ENCODE measurements at regions not wholly inside any gene's neighbourhood (a gene's known extent, or its start where the extent isn't known, plus 50 kb on each side); places are given as distances from the start of the nearest gene placed in this dataset.
A peak's percentile ranks its signal among the peaks of the same experiment; 100 is the strongest.

DNA sequence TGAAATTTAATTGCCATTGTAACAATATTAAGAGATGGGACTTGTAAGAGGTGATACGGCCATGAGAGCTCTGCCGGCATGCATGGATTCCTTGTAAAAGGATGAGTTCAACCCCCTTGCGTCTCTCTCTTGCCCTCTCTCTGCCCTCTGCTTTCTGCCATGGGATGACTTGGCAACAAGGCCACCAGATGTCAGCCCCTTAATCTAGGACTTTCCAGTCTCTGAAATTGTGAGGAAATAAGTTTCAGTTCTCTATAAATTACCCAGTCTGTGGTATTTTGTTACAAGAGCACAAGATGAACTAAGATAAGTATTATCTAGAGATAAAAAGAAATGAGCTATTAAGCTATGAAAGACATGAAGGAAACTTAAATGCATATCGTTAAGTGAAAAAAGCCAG, 145.7 kb upstream of the AHR start:
- no peak overlapping the region for H3K27ac Mint-ChIP-seq
- no peaks in the 10 kb centered on the region for H3K9me3 ChIP-seq (ENCODE audit: control insufficient read depth in 1 of 2, insufficient read depth in 1 of 2, low read length in 2 of 2)
- no peaks in the 10 kb centered on the region for H3K4me1 Mint-ChIP-seq (ENCODE audit: low read depth)
- H3K4me3 Mint-ChIP-seq: no peak overlapping the region
- no peaks in the 10 kb centered on the region for H3K27me3 ChIP-seq (ENCODE audit: control insufficient read depth in 1 of 2, insufficient read depth in 2 of 2, low read length in 2 of 2)
- no peaks in the 10 kb centered on the region for H3K9me3 Mint-ChIP-seq
- no peaks in the 10 kb centered on the region for H3K4me1 ChIP-seq (ENCODE audit: insufficient read depth, low read length)
- intact Hi-C loops (cut with DNase I, micrococcal nuclease): no loop called here
- no peak overlapping the region for H3K27ac ChIP-seq (ENCODE audit: low read depth in 1 of 2, low read length in 2 of 2)
- CTCF ChIA-PET: interaction anchor here (1.0 kb wide), 1 partner anchor 149 kb away, joined by 4 read pairs; no protein-coding TSS in a partner anchor
- ATAC-seq (ENCODE audit: poor library complexity): no peak
- no peaks in the 10 kb centered on the region for H3K36me3 ChIP-seq (ENCODE audit: insufficient read depth, low read length)
- H3K27me3 Mint-ChIP-seq: no peaks in the 10 kb centered on the region
- POLR2A ChIA-PET: interaction anchor here (0.9 kb wide), 1 partner anchor 8 kb away, joined by 3 read pairs; no protein-coding TSS in a partner anchor
- H3K36me3 Mint-ChIP-seq (ENCODE audit: low read depth): no peaks in the 10 kb centered on the region
- no peak overlapping the region for H3K4me3 ChIP-seq (ENCODE audit: low read length)
- DNase-seq: peak in 2 of 14 experiments; percentile 50 to 66
- TF ChIP-seq, protein P1, sequence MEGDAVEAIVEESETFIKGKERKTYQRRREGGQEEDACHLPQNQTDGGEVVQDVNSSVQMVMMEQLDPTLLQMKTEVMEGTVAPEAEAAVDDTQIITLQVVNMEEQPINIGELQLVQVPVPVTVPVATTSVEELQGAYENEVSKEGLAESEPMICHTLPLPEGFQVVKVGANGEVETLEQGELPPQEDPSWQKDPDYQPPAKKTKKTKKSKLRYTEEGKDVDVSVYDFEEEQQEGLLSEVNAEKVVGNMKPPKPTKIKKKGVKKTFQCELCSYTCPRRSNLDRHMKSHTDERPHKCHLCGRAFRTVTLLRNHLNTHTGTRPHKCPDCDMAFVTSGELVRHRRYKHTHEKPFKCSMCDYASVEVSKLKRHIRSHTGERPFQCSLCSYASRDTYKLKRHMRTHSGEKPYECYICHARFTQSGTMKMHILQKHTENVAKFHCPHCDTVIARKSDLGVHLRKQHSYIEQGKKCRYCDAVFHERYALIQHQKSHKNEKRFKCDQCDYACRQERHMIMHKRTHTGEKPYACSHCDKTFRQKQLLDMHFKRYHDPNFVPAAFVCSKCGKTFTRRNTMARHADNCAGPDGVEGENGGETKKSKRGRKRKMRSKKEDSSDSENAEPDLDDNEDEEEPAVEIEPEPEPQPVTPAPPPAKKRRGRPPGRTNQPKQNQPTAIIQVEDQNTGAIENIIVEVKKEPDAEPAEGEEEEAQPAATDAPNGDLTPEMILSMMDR (IDR thresholded peaks at IDR 0.05): no peak

DNA sequence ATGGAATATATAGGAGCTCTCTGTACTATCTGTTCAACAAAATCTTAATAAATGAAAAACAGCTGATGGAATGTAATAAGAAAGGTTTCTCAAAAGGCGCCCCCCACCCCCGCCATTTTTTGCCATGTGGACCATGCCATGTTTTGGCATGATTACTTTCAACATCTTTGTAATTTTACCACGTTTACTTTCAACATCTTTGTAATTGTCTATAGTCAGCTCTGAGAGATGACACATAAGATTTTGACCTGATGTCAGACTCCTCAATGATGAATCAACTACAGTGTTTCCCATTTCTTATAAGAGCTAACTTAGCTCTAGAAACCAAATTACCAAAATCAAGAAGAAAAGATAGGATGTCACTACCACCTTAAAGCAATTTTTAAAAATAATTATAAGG, 144.9 kb upstream of the AHR start:
- H3K4me1 ChIP-seq (ENCODE audit: insufficient read depth, low read length): no peaks in the 10 kb centered on the region
- TF ChIP-seq, protein P1 (IDR thresholded peaks at IDR 0.05): no peak
- no peaks in the 10 kb centered on the region for H3K9me3 Mint-ChIP-seq
- no peak overlapping the region for H3K4me3 Mint-ChIP-seq
- intact Hi-C loops (cut with DNase I, micrococcal nuclease): no loop called here
- no peak overlapping the region for H3K27ac Mint-ChIP-seq
- no peaks in the 10 kb centered on the region for H3K36me3 ChIP-seq (ENCODE audit: insufficient read depth, low read length)
- H3K27me3 Mint-ChIP-seq: no peaks in the 10 kb centered on the region
- H3K27me3 ChIP-seq (ENCODE audit: control insufficient read depth in 1 of 2, insufficient read depth in 2 of 2, low read length in 2 of 2): no peaks in the 10 kb centered on the region
- no peak for ATAC-seq (ENCODE audit: poor library complexity)
- no peaks in the 10 kb centered on the region for H3K36me3 Mint-ChIP-seq (ENCODE audit: low read depth)
- DNase-seq: peak in 2 of 14 experiments; percentile 10 to 34
- H3K4me3 ChIP-seq (ENCODE audit: low read length): no peak overlapping the region
- ChIA-PET CTCF (no interaction called here), POLR2A (interaction anchor here (0.9 kb wide), 1 partner anchor 9 kb away, joined by 3 read pairs; no protein-coding TSS in a partner anchor)
- H3K4me1 Mint-ChIP-seq (ENCODE audit: low read depth): no peaks in the 10 kb centered on the region
- no peak overlapping the region for H3K27ac ChIP-seq (ENCODE audit: low read depth in 1 of 2, low read length in 2 of 2)
- no peaks in the 10 kb centered on the region for H3K9me3 ChIP-seq (ENCODE audit: control insufficient read depth in 1 of 2, insufficient read depth in 1 of 2, low read length in 2 of 2)

DNA sequence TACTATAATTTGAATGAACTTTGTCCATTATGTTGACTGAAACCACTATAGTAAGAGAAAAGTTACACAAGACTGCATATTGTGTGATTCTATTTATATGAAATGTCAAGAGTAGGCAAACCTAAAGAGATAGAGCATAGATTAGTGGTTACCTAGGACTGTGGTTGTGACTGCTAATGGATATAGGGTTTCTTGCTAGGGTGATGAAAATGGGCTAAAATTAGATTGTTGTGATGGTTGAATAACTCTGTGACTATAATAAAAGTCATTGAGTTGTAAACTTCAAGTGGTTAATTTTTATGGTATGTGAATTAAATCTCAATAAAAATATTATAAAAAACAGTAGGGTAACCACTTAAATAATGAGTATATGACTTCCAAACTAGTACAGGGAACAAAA, 142.9 kb upstream of the AHR start:
- Mint-ChIP-seq H3K27ac (no peak overlapping the region), H3K27me3 (no peaks in the 10 kb centered on the region), H3K4me1 (ENCODE audit: low read depth) (peaks cover 8% of the 10 kb centered on the region), H3K9me3 (no peaks in the 10 kb centered on the region), H3K36me3 (ENCODE audit: low read depth) (no peaks in the 10 kb centered on the region), H3K4me3 (no peak overlapping the region)
- Histone ChIP-seq H3K27me3 (ENCODE audit: control insufficient read depth in 1 of 2, insufficient read depth in 2 of 2, low read length in 2 of 2) (no peaks in the 10 kb centered on the region), H3K36me3 (ENCODE audit: insufficient read depth, low read length) (no peaks in the 10 kb centered on the region), H3K4me3 (ENCODE audit: low read length) (no peak overlapping the region), H3K9me3 (ENCODE audit: control insufficient read depth in 1 of 2, insufficient read depth in 1 of 2, low read length in 2 of 2) (no peaks in the 10 kb centered on the region), H3K4me1 (ENCODE audit: insufficient read depth, low read length) (no peaks in the 10 kb centered on the region), H3K27ac (ENCODE audit: low read depth in 1 of 2, low read length in 2 of 2) (no peak overlapping the region)
- ATAC-seq (ENCODE audit: poor library complexity) (no peak), DNase-seq (no peak)
- POLR2A ChIA-PET: interaction anchor here (1.0 kb wide), 1 partner anchor 146 kb away, joined by 3 read pairs; no protein-coding TSS in a partner anchor
- TF ChIP-seq, protein P1 (IDR thresholded peaks at IDR 0.05): no peak
- CTCF ChIA-PET: no interaction called here
- intact Hi-C loops (cut with DNase I, micrococcal nuclease): no loop called here

Data from CD4-positive, alpha-beta T cell (primary cell).